Endothelial cell of hepatic sinusoid (primary cell): ENCODE measurements at regions not wholly inside any gene's neighbourhood (a gene's known extent, or its start where the extent isn't known, plus 50 kb on each side); places are given as distances from the start of the nearest gene placed in this dataset.

Source experiments
- in situ Hi-C: cut with HindIII; loops from 2 replicates; pipeline ENCODE4 v1.10.0; 2017; ENCODE audit warnings: low sequenced_read_pairs

DNA sequence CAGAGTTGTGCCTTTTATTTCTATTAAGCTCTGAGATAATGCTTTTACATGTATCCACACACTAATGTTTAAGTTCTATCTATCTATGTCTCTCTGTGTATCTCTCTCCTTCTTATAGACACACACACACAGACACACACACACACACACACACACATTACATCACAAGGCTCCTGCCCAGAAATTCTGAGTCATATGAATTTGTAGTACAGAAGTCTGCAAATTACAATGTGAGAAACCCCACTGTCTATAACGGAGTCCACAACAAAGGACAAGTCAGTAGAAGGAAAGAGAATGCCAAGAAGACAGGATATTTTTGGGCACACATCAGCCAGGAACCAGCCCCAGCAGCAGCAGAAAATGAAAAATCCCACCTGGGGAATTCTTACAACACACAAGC is 142.4 kb downstream of the EN1 start:
- in situ Hi-C loops: no loop called here

- in situ Hi-C loops: no loop called here
Observed at GRCh38 chr2:118699447-118700175, 147.8 kb downstream of the EN1 start.

- in situ Hi-C loops: no loop called here
Observed at GRCh38 chr2:118698564-118698963, 148.9 kb downstream of the EN1 start.

- in situ Hi-C loops: no loop called here
Observed at GRCh38 chr2:118697781-118698180, 149.7 kb downstream of the EN1 start.

DNA sequence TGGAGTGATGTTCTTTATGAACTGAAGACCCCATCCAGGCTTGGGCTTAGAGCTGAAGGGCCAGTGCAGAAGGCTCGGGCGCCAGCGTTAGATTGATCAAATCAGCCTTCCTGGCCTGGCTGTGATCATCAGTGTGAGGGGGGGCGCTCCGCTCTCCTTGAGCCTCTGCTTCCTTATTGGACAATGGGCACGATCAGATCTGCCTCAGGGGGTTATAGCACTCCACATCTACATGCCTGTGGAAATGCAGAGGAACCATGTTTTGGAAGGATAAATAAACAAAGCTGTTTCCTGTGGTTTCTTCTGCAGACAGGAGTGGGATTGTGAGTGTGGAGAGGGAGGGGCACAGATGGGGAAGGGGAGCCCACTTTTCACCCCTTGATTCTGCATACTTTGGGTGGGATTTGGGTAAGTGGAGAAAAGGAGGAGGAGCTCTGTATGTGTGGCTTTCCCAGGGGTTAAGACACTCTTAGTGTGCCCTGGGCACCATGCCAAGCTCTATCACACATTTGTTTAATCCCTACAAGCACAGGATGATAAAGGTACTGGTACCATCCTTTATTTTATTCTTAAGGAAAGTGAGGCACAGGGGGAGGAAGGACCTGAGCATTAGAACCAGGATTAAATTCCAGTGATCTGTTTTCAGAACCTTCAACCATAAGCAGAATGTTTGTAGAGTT is 150.5 kb downstream of the EN1 start:
- in situ Hi-C loops: no loop called here

- in situ Hi-C loops: no loop called here
Observed at GRCh38 chr2:118693287-118693822, 154.1 kb downstream of the EN1 start.

GRCh38 chr2:118689874-118690273 is 157.6 kb downstream of the EN1 start:
- in situ Hi-C loops: loop anchor here (5.0 kb wide), 1 partner anchor 82 kb away; no protein-coding TSS in a partner anchor

DNA sequence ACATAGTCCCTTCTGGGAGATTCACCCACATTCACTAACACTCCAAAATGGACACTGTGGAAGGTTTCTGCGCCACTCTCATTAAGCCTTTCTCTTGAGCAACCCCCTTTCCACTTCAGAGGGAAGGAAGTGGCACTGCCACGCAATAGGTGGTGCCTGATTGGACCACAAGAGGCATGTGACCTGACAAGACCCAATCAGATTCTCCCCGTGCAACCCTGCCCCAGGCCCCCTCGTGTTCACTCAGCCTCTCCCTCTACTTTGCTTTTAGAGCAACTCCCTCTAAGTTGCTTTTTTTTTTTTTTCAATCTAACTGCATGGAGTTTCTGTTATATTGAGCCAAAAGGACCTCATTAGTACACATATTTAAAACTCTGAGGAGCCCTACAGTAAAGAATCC is 158.0 kb downstream of the EN1 start:
- in situ Hi-C loops: loop anchor here (5.0 kb wide), 1 partner anchor 83 kb away; no protein-coding TSS in a partner anchor

DNA sequence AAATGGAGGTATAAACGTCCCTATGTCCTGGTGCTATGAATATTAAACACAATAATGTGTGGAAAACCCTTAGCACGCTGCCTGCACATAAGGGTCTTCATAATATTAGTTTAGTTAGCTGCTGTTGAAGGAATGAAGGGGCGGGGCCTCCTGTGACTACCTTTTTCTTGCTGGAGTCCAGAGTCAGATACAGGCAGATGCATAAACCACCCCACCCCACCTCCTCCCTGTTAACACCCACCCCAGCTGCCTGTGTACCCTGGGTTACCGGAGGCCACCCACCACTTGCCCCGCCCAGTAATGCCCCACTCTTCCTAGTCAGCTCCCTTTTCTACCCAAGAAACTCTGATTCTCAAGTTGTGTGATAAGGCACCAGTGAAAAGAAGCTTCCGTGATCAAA is 158.4 kb downstream of the EN1 start:
- in situ Hi-C loops: loop anchor here (5.0 kb wide), 1 partner anchor 83 kb away; no protein-coding TSS in a partner anchor

GRCh38 chr2:118687698-118688097 is 159.8 kb downstream of the EN1 start:
- in situ Hi-C loops: loop anchor here (5.0 kb wide), 1 partner anchor 85 kb away; no protein-coding TSS in a partner anchor

DNA sequence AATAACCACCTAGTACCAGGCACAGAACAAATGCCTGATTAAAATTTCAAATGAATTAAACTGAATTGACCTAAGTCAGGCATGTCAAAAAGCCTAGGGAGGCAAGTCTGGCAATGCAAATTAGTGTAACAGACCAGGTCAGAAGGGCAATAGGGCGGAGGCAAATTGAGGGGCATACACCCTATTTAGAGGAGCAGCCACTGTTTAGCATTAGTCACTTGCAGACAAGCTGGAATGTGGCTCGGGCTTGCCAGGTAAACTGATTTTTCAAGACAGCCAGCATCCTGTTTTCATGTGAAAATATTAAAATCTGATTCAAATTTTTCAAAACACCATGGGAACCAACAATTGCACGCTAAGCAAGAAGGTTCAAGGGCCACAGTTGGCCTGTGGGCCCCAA is 160.3 kb downstream of the EN1 start:
- in situ Hi-C loops: loop anchor here (5.0 kb wide), 1 partner anchor 85 kb away; no protein-coding TSS in a partner anchor

GRCh38 chr2:118686346-118686745 is 161.1 kb downstream of the EN1 start:
- in situ Hi-C loops: loop anchor here (5.0 kb wide), 1 partner anchor 86 kb away; no protein-coding TSS in a partner anchor

DNA sequence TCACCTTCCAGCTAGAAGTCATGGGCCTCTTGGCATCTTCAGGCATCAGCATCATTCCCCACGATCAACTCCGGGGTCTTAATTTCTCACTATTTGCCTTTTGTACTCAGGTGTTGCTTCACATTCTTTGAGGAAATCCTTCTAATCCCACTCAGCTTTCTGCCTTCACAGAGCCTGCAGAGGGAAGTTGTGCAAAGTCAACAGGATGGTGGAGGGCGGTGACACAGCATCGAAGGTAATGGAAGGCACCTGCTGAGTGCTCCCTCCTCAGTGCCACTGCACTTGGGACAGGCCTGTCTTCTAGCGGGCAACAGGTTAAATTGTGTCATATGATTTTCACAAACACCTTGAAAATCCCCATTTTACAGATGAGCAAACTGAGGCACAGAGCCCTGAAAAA is 164.0 kb downstream of the EN1 start:
- in situ Hi-C loops: no loop called here

DNA sequence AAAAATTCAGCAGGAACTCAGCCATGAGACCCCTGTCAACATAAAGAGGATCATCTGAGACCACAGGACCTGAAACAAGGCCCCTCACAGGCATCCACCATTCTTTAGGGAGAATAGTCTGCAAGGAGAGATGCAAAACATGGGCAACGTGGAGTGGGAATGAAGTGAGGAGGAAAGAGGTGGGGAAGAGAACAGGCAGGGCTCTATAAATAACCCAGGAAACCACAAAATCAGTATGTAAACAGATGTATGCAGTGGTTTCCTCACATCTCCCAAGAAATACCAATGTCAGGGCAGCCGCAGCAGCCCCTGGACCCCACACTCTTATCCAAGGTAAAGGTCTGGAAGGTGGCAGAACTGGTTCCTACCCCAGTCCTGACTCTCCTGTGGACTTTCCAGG is 168.5 kb downstream of the EN1 start:
- in situ Hi-C loops: no loop called here

DNA sequence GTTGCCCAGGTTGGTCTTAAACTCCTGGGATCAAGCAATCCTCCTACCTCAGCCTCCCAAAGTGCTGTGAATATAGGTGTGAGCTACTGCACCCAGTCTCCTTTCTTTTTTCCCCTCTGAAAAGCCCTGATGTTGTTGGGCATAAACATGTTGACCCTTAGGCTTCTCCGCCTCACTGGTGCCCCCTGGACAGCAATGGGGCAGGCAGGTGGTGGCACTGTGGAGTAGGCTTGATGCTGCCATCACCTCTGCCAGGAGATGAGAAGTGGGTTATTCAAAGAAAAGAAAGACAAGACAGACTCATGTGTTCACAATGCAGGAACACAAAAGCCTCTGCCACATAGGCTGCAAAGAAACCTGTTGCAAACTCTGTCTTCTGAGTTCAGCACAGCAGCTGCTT is 169.9 kb downstream of the EN1 start:
- in situ Hi-C loops: no loop called here

DNA sequence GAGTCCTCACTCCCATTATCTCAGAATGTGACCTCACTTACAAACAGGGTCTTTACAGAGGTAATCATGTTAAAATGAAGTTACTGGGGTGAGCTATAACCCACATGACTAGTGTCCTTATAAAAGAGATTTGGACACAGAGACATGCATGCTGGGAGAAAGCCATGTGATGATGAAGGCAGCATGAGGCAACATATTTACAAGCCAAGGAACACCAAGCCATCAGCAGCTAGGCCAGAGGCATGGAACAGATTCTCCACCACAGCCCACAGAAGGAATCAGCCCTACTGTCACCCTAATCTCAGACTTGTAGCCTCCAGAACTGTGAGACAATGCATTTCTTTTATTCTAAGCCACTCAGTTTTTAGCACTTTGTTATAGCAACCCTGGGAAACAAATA is 171.9 kb downstream of the EN1 start:
- in situ Hi-C loops: no loop called here

DNA sequence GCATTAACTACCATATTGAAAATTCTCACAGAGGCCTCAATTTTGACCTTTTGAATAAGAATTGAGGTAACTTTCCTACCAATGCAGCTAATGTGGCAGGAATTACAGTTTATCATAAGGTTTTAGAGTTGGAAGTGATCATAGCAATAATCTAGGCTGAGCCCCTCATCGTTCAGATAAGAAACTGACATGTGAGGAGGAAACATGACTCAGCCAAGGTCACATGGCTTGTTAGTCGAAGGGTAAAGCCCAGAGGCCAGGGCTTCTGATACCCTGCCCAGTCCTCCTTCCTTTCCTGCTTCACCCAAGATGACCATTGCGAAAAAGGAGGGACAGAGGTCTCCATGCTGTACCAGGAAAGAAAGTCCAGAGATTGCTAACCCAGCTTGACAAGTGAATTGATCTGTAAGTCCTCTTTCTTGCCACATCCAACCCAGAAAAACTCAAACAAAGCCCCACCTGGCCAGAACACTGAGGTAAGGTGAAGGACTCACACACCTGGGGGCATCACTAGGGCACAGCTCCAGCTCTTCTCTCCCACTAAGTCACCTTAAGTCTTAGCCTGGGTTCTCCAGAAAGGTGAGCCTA is 174.8 kb downstream of the EN1 start:
- in situ Hi-C loops: no loop called here

DNA sequence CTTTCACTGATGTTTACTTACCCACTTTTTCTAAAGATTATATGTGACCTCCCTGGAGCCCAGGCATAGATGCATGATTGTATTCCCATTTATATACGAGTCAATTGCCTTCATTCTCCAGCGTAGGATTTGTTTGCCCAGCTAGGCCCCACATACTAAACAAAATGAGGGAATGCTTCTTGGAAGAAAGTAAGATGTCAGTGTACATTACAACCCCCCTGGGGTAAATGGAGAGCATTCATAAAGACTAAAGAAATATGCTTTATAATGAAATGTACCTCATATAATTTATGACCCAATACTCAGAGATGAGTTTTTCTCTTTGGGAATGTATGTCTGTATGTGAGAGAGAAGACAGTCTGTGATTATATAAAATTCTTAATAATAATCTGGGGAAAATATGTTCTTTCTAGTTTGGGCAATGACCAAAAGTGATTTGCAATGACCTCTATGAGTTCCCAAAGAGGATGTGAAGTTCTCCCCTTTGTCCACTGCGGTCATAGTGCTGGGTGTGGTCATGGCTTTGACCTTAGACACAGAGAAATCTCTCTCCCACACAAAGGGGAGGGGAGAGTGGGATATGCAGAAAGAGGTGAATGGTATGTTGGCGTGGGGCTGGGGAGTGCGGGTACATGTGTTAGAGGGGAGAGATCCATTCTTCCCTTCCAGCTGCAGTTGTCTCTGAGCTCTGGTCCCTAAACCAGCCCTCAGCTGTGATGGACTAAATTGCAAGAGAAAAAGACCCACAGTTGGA is 175.6 kb downstream of the EN1 start:
- in situ Hi-C loops: no loop called here

DNA sequence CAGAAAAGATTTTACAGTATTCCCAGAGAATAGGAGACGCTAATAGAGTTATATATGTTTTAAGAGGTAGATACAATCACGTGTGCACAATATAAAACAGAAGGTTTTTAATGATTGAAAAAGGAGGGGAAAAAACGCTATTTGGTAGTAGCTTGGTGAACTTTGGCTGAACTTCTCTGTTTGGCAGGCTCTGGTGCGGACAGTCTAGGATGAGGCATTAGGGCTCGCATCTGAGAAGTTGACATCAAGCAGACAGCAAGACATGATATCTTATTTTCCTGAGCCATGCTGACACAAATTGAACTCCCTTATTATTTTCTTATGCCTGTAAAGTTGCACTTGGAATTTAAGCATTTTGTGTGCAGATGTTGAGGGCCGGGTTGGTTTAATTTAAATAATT is 176.6 kb downstream of the EN1 start:
- in situ Hi-C loops: no loop called here

- in situ Hi-C loops: no loop called here
Observed at GRCh38 chr2:118670276-118670675, 177.2 kb downstream of the EN1 start.

GRCh38 chr2:118669654-118670053 is 177.8 kb downstream of the EN1 start:
- in situ Hi-C loops: loop anchor here (5.0 kb wide), 1 partner anchor 68 kb away; no protein-coding TSS in a partner anchor
